BJ (cell line): ENCODE measurements at regions not wholly inside any gene's neighbourhood (a gene's known extent, or its start where the extent isn't known, plus 50 kb on each side); places are given as distances from the start of the nearest gene placed in this dataset.
"Not testable (repeated sequence)": the region's sequence is repeated elsewhere in the genome, so short reads cannot be mapped to it uniquely, and the experiment has no call there.

Source experiments
- CTCF ChIA-PET: fragments of 350-600 bp; formaldehyde crosslinking; extraction: SDS; loops from one replicate; lab custom pipeline; 2021; ENCODE audit warnings: antibody characterized with exemption, inconsistent platforms; lab: Yijun Ruan, JAX
- POLR2A ChIA-PET: fragments of 300-600 bp; sonication (Branson Sonifier 250); formaldehyde crosslinking; extraction: SDS; loops from one replicate; lab custom pipeline; 2021; ENCODE audit warnings: antibody characterized with exemption; lab: Charles Lee
- DNase-seq: peaks from one replicate; pipeline ENCODE4 v3.0.0-alpha.2; 2011; ENCODE audit warnings: low read depth
- H3K27me3 ChIP-seq: 2 replicates; pipeline ENCODE4 v1.6.0; 2011; ENCODE audit warnings: low read length; ENCODE audit not compliant: control insufficient read depth, insufficient read depth
- H3K36me3 ChIP-seq: 2 replicates; pipeline ENCODE4 v1.5.1; 2011; ENCODE audit warnings: low read length; ENCODE audit not compliant: control insufficient read depth, insufficient read depth
- H3K4me3 ChIP-seq: 2 replicates; pipeline ENCODE4 v1.5.1; 2011; ENCODE audit warnings: low read depth, mild to moderate bottlenecking, control low read depth, low read length
- CTCF ChIP-seq: IDR thresholded peaks from 2 replicates; pipeline ENCODE4 v1.5.1; 2011; ENCODE audit warnings: low read depth, mild to moderate bottlenecking, control low read depth, inconsistent platforms, low read length, moderate library complexity; ENCODE audit not compliant: insufficient read depth

GRCh38 chr20:11178946-11179654 lies 505.3 kb upstream of the JAG1 start:
- Histone ChIP-seq H3K4me3 (no peak overlapping the region), H3K36me3 (no peaks in the 10 kb centered on the region), H3K27me3 (no peaks in the 10 kb centered on the region)
- DNase-seq, result no peak
- CTCF ChIA-PET, result no interaction called here
- POLR2A ChIA-PET, result no interaction called here
- TF ChIP-seq CTCF, result no peak

GRCh38 chr20:11180186-11180585 lies 506.4 kb upstream of the JAG1 start:
- H3K27me3 ChIP-seq, result no peaks in the 10 kb centered on the region
- DNase-seq, result no peak
- no peaks in the 10 kb centered on the region for H3K36me3 ChIP-seq
- no peak for TF ChIP-seq CTCF
- CTCF ChIA-PET, result no interaction called here
- POLR2A ChIA-PET, result no interaction called here
- no peak overlapping the region for H3K4me3 ChIP-seq

GRCh38 chr20:11181129-11181528 lies 507.3 kb upstream of the JAG1 start:
- DNase-seq, POLR2A ChIA-PET, CTCF ChIA-PET, H3K36me3 ChIP-seq, H3K27me3 ChIP-seq, H3K4me3 ChIP-seq: not testable (repeated sequence)

- CTCF ChIA-PET, result no interaction called here
- no peak overlapping the region for H3K4me3 ChIP-seq
- DNase-seq, result no peak
- H3K36me3 ChIP-seq, result no peaks in the 10 kb centered on the region
- H3K27me3 ChIP-seq, result no peaks in the 10 kb centered on the region
- POLR2A ChIA-PET, result no interaction called here
- no peak for TF ChIP-seq CTCF
Measured at GRCh38 chr20:11181966-11182365, 508.2 kb upstream of the JAG1 start.

- ChIA-PET CTCF (no interaction called here), POLR2A (no interaction called here)
- Histone ChIP-seq H3K27me3 (no peaks in the 10 kb centered on the region), H3K36me3 (no peaks in the 10 kb centered on the region), H3K4me3 (no peak overlapping the region)
- DNase-seq, result no peak
- no peak for TF ChIP-seq CTCF
Measured at GRCh38 chr20:11182720-11183119, 508.9 kb upstream of the JAG1 start.
